H1 (cell line): ENCODE measurements at regions not wholly inside any gene's neighbourhood (a gene's known extent, or its start where the extent isn't known, plus 50 kb on each side); places are given as distances from the start of the nearest gene placed in this dataset.
A peak's percentile ranks its signal among the peaks of the same experiment; 100 is the strongest.

Experiments
- CTCF ChIA-PET: fragments of 300-600 bp; sonication (Branson Sonifier 250); formaldehyde crosslinking; loops from one replicate; lab custom pipeline; 2021; ENCODE audit not compliant: partially characterized antibody; lab: Charles Lee
- POLR2A ChIA-PET: fragments of 300-600 bp; sonication (Branson Sonifier 250); formaldehyde crosslinking; loops from one replicate; lab custom pipeline; 2021; ENCODE audit warnings: inconsistent platforms; ENCODE audit not compliant: partially characterized antibody; lab: Charles Lee
- DNase-seq, 2 experiments: peaks; one replicate each; pipeline versions ENCODE4 v3.0.0 to v3.0.0-alpha.2; 2010 to 2022; ENCODE audit warnings: low spot score in 2 of 2, low read depth in 1 of 2, mixed read lengths in 1 of 2
- FAIRE-seq: peaks from 2 replicates; lab custom pipeline; 2011; peaks lifted over from hg19 to GRCh38; lab: Jason Lieb, UNC
- H2AFZ ChIP-seq: 2 replicates; pipeline ENCODE4 v1.8.1; 2012; ENCODE audit warnings: low read length, inconsistent platforms
- H2AK5ac ChIP-seq: 2 replicates; pipeline ENCODE4 v1.6.1; 2013; ENCODE audit warnings: low read depth, low read length
- H2BK120ac ChIP-seq: replicated peaks from 2 replicates; pipeline ENCODE3; 2013; ENCODE audit warnings: low read depth, low read length, inconsistent platforms
- H2BK12ac ChIP-seq: 2 replicates; pipeline ENCODE4 v1.6.1; 2013; ENCODE audit warnings: low read depth, low read length
- H2BK15ac ChIP-seq: 2 replicates; pipeline ENCODE4 v1.6.1; 2013; ENCODE audit warnings: low read length
- H2BK20ac ChIP-seq: 2 replicates; pipeline ENCODE4 v1.6.1; 2013; ENCODE audit warnings: low read length
- H2BK5ac ChIP-seq: 2 replicates; pipeline ENCODE4 v1.6.1; 2013; ENCODE audit warnings: low read depth, low read length
- H3K14ac ChIP-seq: 2 replicates; pipeline ENCODE4 v1.6.1; 2013; ENCODE audit warnings: inconsistent platforms; ENCODE audit not compliant: insufficient read length
- H3K18ac ChIP-seq: 2 replicates; pipeline ENCODE4 v1.6.1; 2013; ENCODE audit warnings: low read length; ENCODE audit errors: extremely low read depth
- H3K23ac ChIP-seq: 2 replicates; pipeline ENCODE4 v1.6.1; 2013; ENCODE audit warnings: inconsistent platforms; ENCODE audit not compliant: insufficient read length
- H3K23me2 ChIP-seq: 2 replicates; pipeline ENCODE4 v1.6.1; 2013; ENCODE audit warnings: low read depth, low read length
- H3K27ac ChIP-seq: 2 replicates; pipeline ENCODE4 v1.6.1; 2011; ENCODE audit warnings: low read depth, low read length, inconsistent platforms
- H3K27me3 ChIP-seq, 4 experiments: replicated peaks in 1 of 4; 1 replicate in 1 of 4; 2 replicates in 3 of 4; pipeline versions ENCODE4 v1.6.1 to v1.8.1; 2011 to 2013; ENCODE audit warnings: low read length in 3 of 4, mild to moderate bottlenecking in 3 of 4, inconsistent platforms in 2 of 4, mixed read lengths in 2 of 4, moderate library complexity in 1 of 4; ENCODE audit not compliant: control insufficient read depth in 3 of 4, insufficient read depth in 3 of 4; ENCODE audit errors: extremely low read depth in 1 of 4
- H3K36me3 ChIP-seq, 4 experiments: 2 replicates each; pipeline versions ENCODE4 v1.6.1 to v1.8.1; 2011 to 2013; ENCODE audit warnings: mild to moderate bottlenecking in 4 of 4, low read length in 3 of 4, moderate library complexity in 2 of 4, control low read depth in 1 of 4, inconsistent platforms in 1 of 4; ENCODE audit not compliant: insufficient read depth in 4 of 4, control insufficient read depth in 2 of 4
- H3K4ac ChIP-seq: replicated peaks from 2 replicates; pipeline ENCODE3; 2013; ENCODE audit warnings: low read length, low read depth, mixed read lengths, inconsistent platforms; ENCODE audit not compliant: insufficient read length
- H3K4me1 ChIP-seq, 4 experiments: replicated peaks in 1 of 4; 1 replicate in 1 of 4; 2 replicates in 3 of 4; pipeline versions ENCODE4 v1.6.1 to v1.8.1; 2011 to 2013; ENCODE audit warnings: low read length in 3 of 4, inconsistent platforms in 2 of 4, mixed read lengths in 1 of 4; ENCODE audit not compliant: insufficient read depth in 4 of 4, control insufficient read depth in 3 of 4
- H3K4me2 ChIP-seq, 2 experiments: 2 replicates each; pipeline versions ENCODE4 v1.6.1 to v1.8.1; 2011 to 2013; ENCODE audit warnings: low read depth in 2 of 2, low read length in 2 of 2, control low read depth in 1 of 2, inconsistent platforms in 1 of 2, mild to moderate bottlenecking in 1 of 2; ENCODE audit not compliant: insufficient read depth in 1 of 2
- H3K4me3 ChIP-seq, 4 experiments: fragments of 200-600, 300-600 bp in 1 of 4; sonication (generic), shearing (Covaris generic), sonication (Bioruptor Twin) in 1 of 4; 2 replicates each; pipeline versions ENCODE4 v1.5.1 to v1.8.1; 2011 to 2016; ENCODE audit warnings: low read length in 4 of 4, low read depth in 3 of 4, control low read depth in 2 of 4, inconsistent platforms in 2 of 4, mild to moderate bottlenecking in 2 of 4, mixed read lengths in 1 of 4, moderate library complexity in 1 of 4; ENCODE audit not compliant: insufficient read depth in 2 of 4; ENCODE audit errors: extremely low read depth in 1 of 4
- H3K56ac ChIP-seq: replicated peaks from 2 replicates; pipeline ENCODE3; 2013; ENCODE audit warnings: low read depth, mild to moderate bottlenecking, mixed read lengths, low read length, inconsistent platforms; ENCODE audit not compliant: insufficient read length
- H3K79me1 ChIP-seq: 2 replicates; pipeline ENCODE4 v1.6.1; 2013; ENCODE audit warnings: low read depth, low read length, control low read depth
- H3K79me2 ChIP-seq, 2 experiments: 2 replicates each; pipeline versions ENCODE4 v1.6.1 to v1.8.1; 2012 to 2013; ENCODE audit warnings: low read length in 2 of 2, mild to moderate bottlenecking in 2 of 2, inconsistent platforms in 1 of 2; ENCODE audit not compliant: insufficient read depth in 2 of 2, control insufficient read depth in 1 of 2
- H3K9ac ChIP-seq, 4 experiments: replicated peaks in 1 of 4; 1 replicate in 1 of 4; 2 replicates in 3 of 4; pipeline versions ENCODE4 v1.6.1 to v1.8.1; 2011 to 2013; ENCODE audit warnings: low read depth in 3 of 4, low read length in 3 of 4, control low read depth in 2 of 4, mild to moderate bottlenecking in 2 of 4, moderate library complexity in 2 of 4, inconsistent platforms in 1 of 4; ENCODE audit errors: extremely low read depth in 1 of 4
- H3K9me3 ChIP-seq, 2 experiments: 2 replicates each; pipeline versions ENCODE4 v1.6.1 to v1.8.1; 2012 to 2013; ENCODE audit warnings: mild to moderate bottlenecking in 2 of 2, moderate library complexity in 2 of 2, control low read depth in 1 of 2, inconsistent platforms in 1 of 2, low read depth in 1 of 2, low read length in 1 of 2, mixed read lengths in 1 of 2; ENCODE audit not compliant: insufficient read depth in 2 of 2
- H4K20me1 ChIP-seq, 2 experiments: replicated peaks in 1 of 2; 2 replicates each; pipeline versions ENCODE3 to v1.8.1; 2011 to 2013; ENCODE audit warnings: inconsistent platforms in 2 of 2, low read length in 2 of 2, mild to moderate bottlenecking in 1 of 2; ENCODE audit not compliant: insufficient read depth in 2 of 2, control insufficient read depth in 1 of 2
- H4K5ac ChIP-seq: 2 replicates; pipeline ENCODE4 v1.6.1; 2013; ENCODE audit warnings: low read length, low read depth, mixed read lengths, inconsistent platforms; ENCODE audit not compliant: insufficient read length
- H4K8ac ChIP-seq: 2 replicates; pipeline ENCODE4 v1.8.0; 2013; ENCODE audit warnings: mild to moderate bottlenecking, moderate library complexity, low read length, inconsistent platforms; ENCODE audit not compliant: insufficient read depth; ENCODE audit errors: extremely low read depth
- H4K91ac ChIP-seq: replicated peaks from 2 replicates; pipeline ENCODE3; 2013; ENCODE audit warnings: low read length, mixed read lengths, inconsistent platforms; ENCODE audit not compliant: insufficient read length
- CTCF ChIP-seq, 3 experiments: IDR thresholded peaks; 1 replicate in 2 of 3; 2 replicates in 1 of 3; pipeline versions ENCODE4 v1.5.1 to v1.6.1; 2011; ENCODE audit warnings: low read length in 3 of 3, mild to moderate bottlenecking in 3 of 3, inconsistent platforms in 2 of 3, low read depth in 1 of 3, moderate library complexity in 1 of 3; ENCODE audit not compliant: insufficient read depth in 1 of 3; ENCODE audit errors: control extremely low read depth in 1 of 3
- KDM1A ChIP-seq: fragments of 200-600, 300-600 bp; sonication (generic); IDR thresholded peaks from 2 replicates; pipeline ENCODE4 v1.7.1; 2016; ENCODE audit warnings: mild to moderate bottlenecking, low read length, borderline replicate concordance
- RAD21 ChIP-seq, 2 experiments: IDR thresholded peaks in 1 of 2; conservative IDR thresholded peaks in 1 of 2; 2 replicates each; pipeline ENCODE4 v1.6.1; 2011; ENCODE audit warnings: low read depth in 2 of 2, low read length in 2 of 2, improper control_type of control experiment in 1 of 2, inconsistent platforms in 1 of 2, mild to moderate bottlenecking in 1 of 2, moderate library complexity in 1 of 2
- WGBS, 2 experiments: shearing (Covaris generic) in 1 of 2; methylation state at CpG; one replicate each; pipeline versions ENCODE4 v1.1.6 to v1.1.7; 2013 to 2015; ENCODE audit warnings: low lambda C conversion rate in 2 of 2, mixed read lengths in 2 of 2, inconsistent platforms in 1 of 2, low coverage in 1 of 2, missing lambda C conversion rate in 1 of 2; ENCODE audit not compliant: insufficient replicate concordance in 2 of 2, insufficient coverage in 1 of 2, insufficient read length in 1 of 2; ENCODE audit errors: extremely low coverage in 1 of 2, missing lambda C conversion rate in 1 of 2; 5-methylcytosine and 5-hydroxymethylcytosine counted together

- Histone ChIP-seq H2BK5ac (no peak overlapping the region), H3K79me1 (no peaks in the 10 kb centered on the region), H4K91ac (no peak overlapping the region), H3K4me1 (no peaks in the 10 kb centered on the region), H3K4ac (no peak overlapping the region), H4K20me1 (no peaks in the 10 kb centered on the region), H2BK15ac (no peak overlapping the region), H2BK12ac (no peak overlapping the region), H3K56ac (no peak overlapping the region), H3K4me2 (no peak overlapping the region), H2BK20ac (no peak overlapping the region), H3K4me3 (no peak overlapping the region), H3K23me2 (no peaks in the 10 kb centered on the region), H3K23ac (no peak overlapping the region), H3K79me2 (no peaks in the 10 kb centered on the region), H4K8ac (no peak overlapping the region), H3K9ac (no peak overlapping the region), H3K27ac (no peak overlapping the region), H3K14ac (no peak overlapping the region), H3K36me3 (peaks cover 0 to 4% (median 0%) of the 10 kb centered on the region in 4 experiments; a peak in 1 of 8 replicates), H4K5ac (no peak overlapping the region), H2AFZ (no peak overlapping the region), H3K18ac (no peak overlapping the region), H3K9me3 (peaks cover 0 to 6% of the 10 kb centered on the region in 2 experiments; a peak in 1 of 4 replicates), H2AK5ac (no peak overlapping the region), H2BK120ac (no peak overlapping the region), H3K27me3 (peaks cover 0 to 1% (median 0%) of the 10 kb centered on the region in 4 experiments; a peak in 1 of 7 replicates)
- TF ChIP-seq KDM1A (no peak), CTCF (IDR thresholded peaks at IDR 0.05; ENCODE audit: control extremely low read depth in 1 of 3, insufficient read depth in 1 of 3, low read depth in 1 of 3, low read length in 3 of 3) (peak; percentile 35 to 41 (median 39)), RAD21 (IDR thresholded peaks at IDR 0.05 in 1 of 2, conservative IDR thresholded peaks at IDR 0.05 in 1 of 2; ENCODE audit: low read depth in 2 of 2, low read length in 2 of 2) (peak; percentile 67 to 76)
- 88% methylated on average over 2 of the region's 2 CpGs; no CpG with 5 or more reads in 1 of the 2 experiments for WGBS, 2 experiments
- POLR2A ChIA-PET: no interaction called here
- no peak for DNase-seq
- CTCF ChIA-PET: interaction anchor here (0.7 to 1.8 kb wide), 5 partner anchors 9 to 561 kb away, joined by 3 to 4 read pairs (median 3); partner anchors contain the start of gene ADCYAP1
- FAIRE-seq: peak; percentile 28
Observed at GRCh38 chr18:1102848-1103247, 198.2 kb downstream of the ADCYAP1 start.
